ENCODE measurements at regions not wholly inside any gene's neighbourhood (a gene's known extent, or its start where the extent isn't known, plus 50 kb on each side); places are given as distances from the start of the nearest gene placed in this dataset.

- in situ Hi-C loops (cut with MboI; ENCODE audit: low sequenced_read_pairs, unreplicated experiment) = no loop called here
- no peak for DNase-seq (ENCODE audit: low spot score)
- no peak for TF ChIP-seq CTCF (IDR thresholded peaks at IDR 0.05; ENCODE audit: borderline replicate concordance, control extremely low read depth, extremely low read depth, insufficient read depth, missing control alignments)
These were observed 161.9 kb upstream of the PDE3A start for GRCh38 chr12:20206410-20206809.

GRCh38 chr12:20210621-20211215 lies 157.6 kb upstream of the PDE3A start:
- in situ Hi-C loops (cut with MboI; ENCODE audit: low sequenced_read_pairs, unreplicated experiment) = no loop called here
- no peak for TF ChIP-seq CTCF (IDR thresholded peaks at IDR 0.05; ENCODE audit: borderline replicate concordance, control extremely low read depth, extremely low read depth, insufficient read depth, missing control alignments)
- DNase-seq (ENCODE audit: low spot score) = no peak

DNA sequence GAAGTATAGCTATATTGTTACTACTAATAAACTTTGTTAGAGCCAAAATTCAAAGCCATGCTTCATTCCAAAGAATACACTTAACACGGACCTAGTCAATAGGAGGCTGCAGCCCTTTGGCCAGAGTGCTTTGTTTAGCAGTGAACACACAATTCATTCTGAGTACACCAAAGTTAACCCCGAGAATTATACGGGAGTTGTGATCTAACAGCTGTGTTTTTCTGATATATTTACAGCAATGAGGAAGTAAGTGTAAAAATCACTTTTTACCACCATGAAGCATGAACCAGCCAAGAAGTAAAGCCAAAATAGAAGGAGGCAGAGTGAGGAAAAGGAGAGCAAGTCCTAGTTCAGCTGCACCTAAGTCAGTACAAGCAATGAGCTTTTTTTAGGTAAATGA lies 156.8 kb upstream of the PDE3A start:
- DNase-seq (ENCODE audit: low spot score) = no peak
- in situ Hi-C loops (cut with MboI; ENCODE audit: low sequenced_read_pairs, unreplicated experiment) = no loop called here
- TF ChIP-seq CTCF (IDR thresholded peaks at IDR 0.05; ENCODE audit: borderline replicate concordance, control extremely low read depth, extremely low read depth, insufficient read depth, missing control alignments) = no peak

DNA sequence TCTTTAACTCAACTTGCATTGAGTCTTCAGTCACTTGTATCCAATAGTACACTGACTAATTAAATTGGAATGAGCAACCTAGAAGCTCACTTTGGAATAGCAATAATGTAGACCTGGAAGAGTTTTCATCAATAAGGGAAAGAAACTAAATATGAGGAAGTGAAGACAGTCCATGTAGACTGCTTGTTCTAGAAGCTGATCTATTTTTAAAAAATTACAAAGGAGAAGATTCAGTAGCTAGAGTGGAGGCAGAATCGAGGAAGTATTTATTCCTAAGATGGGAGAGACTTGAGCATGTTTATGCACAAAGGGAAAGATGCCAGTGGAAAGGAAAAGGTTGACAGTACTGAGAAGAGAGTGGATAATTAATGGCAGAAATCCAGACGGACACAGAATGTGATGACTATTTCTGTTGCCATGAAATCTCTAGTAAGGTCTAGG lies 156.3 kb upstream of the PDE3A start:
- no peak for DNase-seq (ENCODE audit: low spot score)
- in situ Hi-C loops (cut with MboI; ENCODE audit: low sequenced_read_pairs, unreplicated experiment) = no loop called here
- TF ChIP-seq CTCF (IDR thresholded peaks at IDR 0.05; ENCODE audit: borderline replicate concordance, control extremely low read depth, extremely low read depth, insufficient read depth, missing control alignments) = no peak

- in situ Hi-C loops (cut with MboI; ENCODE audit: low sequenced_read_pairs, unreplicated experiment) = no loop called here
- DNase-seq (ENCODE audit: low spot score) = no peak
- TF ChIP-seq CTCF (IDR thresholded peaks at IDR 0.05; ENCODE audit: borderline replicate concordance, control extremely low read depth, extremely low read depth, insufficient read depth, missing control alignments) = no peak
These were observed 155.4 kb upstream of the PDE3A start for GRCh38 chr12:20212658-20213555.

DNA sequence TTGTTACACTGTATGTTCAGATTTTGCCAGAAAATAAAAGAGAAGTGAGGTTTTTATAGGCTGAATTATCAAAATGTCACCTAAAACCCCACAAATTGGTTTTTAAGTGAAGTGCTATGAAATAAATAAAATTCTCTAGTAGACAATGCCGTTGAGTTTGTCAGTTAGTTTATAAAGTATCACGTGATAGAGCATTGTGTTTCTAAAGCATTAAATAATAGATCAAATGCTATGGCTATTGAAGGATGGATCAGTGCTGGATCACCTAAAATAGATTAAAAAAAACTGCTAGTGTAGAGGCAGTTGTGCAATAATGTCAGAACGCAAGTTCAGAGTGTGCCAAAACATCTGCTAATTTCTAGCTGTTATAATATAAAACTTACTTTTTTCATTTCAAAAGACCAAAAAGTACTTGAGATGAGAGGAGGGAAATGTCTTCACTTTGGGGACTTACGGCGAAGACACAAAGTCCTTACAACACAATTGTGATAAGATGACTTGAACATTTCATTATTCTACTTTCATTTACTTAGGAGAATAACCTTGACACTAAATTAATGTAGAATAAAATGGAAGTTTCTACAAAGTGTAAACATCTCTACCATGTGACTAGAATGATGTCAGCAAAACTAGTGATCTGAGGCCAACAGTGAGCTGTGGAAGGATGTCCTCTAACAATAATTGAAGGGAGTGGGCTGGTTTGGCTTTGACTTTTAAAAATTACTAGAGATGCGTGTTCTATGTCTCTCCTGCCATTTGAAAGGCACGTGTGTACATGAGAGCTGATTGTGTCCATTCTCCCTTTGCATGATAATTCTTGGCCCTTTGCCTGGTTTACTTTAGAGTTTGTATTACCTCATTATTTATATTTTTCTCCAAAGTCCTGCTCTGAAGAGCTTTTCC lies 154.4 kb upstream of the PDE3A start:
- in situ Hi-C loops (cut with MboI; ENCODE audit: low sequenced_read_pairs, unreplicated experiment) = no loop called here
- no peak for TF ChIP-seq CTCF (IDR thresholded peaks at IDR 0.05; ENCODE audit: borderline replicate concordance, control extremely low read depth, extremely low read depth, insufficient read depth, missing control alignments)
- DNase-seq (ENCODE audit: low spot score) = no peak
